HG03432 (cell line): ENCODE measurements at regions not wholly inside any gene's neighbourhood (a gene's known extent, or its start where the extent isn't known, plus 50 kb on each side); places are given as distances from the start of the nearest gene placed in this dataset.

Experiments
- ATAC-seq: cut with Tn5 transposase; IDR thresholded peaks from one replicate; pipeline ENCODE4 v1.9.1; 2021; ENCODE audit warnings: mild to moderate bottlenecking, moderate library complexity; ENCODE audit not compliant: unreplicated experiment

DNA sequence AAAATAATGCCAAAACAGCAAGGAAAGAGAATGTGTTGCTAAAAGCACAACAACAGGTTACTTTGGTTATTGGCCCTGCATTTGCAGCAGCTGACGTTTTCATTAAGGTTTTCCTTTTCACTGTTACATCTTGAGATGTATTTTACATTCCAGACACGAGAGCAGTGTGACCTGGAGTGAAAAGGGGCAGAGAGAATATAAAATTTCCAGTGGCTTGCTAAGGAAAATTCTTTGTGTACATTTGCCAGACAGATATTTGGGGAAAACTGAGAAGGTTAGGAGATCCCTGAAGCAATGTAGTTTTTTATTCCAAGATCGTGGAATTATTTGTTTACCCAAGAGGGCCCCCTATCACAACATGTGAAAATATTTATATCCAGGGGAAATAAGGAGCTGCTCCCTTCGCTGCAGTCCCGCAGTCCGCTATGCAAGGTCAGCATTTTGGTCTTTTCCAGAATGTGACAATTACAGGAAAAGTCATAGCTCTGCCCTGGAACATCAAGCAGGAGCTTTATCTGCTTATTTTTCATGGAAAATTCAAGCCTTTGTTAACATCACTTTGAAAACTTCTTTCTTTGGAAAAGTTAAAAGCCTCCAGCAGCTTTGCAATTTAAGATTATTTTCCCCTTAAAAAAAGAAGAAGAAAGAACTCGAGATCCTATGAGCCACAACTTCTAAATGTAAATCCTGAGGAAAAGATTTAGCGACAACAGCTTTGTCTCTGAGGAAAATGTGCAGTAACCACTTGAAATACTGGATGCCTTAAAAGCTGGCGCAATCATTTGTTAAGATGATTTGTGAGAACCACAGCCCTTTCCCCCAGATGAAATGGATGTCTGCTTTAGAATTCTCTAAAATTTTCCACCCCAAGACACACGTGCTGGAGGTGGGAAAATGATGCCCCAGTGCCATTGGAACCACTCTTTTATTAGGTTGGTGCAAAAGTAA lies 256.4 kb upstream of the TPM1 start:
- no peak for ATAC-seq

DNA sequence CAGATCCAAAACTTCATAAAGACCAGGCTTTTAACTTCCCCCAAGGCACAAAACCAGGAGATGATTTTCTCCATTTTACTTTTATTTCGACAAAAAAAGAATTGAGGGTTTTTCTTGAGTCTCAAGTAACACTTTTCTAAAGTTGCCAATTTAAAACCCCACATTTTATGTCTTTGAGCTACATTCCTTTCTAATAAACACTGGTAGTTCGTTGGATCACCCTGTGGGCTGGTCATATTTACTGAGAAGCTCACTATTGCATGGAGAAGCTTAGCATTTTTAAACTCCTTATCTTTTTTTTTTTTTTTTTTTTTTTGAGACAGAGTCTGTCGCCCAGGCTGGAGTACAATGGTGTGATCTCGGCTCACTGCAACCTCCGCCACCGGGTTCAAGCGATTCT lies 255.1 kb upstream of the TPM1 start:
- ATAC-seq = no peak

DNA sequence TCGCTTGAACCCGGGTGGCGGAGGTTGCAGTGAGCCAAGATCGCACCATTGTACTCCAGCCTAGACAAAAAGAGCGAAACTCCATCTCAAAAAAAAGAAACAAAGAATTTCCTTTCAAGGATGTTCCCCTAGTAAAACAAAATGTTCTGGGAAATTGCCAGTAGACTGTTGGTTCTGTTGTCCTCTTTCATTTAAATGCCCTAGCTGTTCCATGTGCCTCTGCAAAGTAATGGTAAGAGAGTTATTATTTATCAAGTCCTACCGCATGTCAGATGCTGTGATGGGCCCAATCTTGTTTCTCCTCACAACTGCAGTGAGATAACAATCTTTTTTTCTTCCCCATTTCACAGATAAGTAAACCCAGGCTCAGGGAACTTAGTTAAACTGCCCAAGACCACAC lies 254.3 kb upstream of the TPM1 start:
- ATAC-seq = no peak

DNA sequence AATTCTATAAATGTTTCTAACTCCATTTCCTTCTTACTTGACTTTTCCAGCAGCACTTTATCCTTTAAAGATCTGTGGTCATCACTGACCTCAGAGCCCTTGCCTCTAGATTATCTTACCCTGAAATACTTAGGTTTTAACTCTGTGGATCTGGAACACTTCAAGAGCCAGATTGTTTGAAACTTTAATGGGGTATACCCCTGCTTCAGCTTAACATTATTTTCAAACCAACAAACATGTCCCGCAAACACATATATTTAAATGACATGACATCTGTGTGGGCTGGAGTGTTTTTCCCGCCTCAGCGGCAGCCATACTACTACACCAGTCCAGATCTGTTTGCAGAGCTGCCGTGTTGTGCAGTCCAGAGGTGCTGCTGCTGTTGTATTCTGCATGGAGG lies 252.0 kb upstream of the TPM1 start:
- no peak for ATAC-seq

DNA sequence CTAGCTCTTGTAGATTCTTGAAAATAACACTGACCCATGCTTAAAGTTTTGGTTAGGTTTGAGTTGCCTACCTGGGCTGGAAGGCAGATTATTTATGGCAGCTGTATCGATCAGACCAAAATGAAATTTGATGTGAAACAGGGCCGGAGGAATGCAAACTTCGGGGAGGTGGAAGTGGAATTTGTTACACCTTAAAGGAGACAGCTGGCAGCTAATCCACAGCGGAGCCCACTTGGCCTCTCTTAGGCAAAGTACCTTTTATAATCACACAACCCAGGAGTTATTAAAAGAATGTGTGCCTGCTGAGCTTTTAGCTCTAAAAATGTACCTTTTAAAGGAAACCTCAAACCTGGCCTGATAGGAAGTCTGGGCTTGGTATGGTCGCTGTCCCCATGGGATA lies 250.9 kb upstream of the TPM1 start:
- no peak for ATAC-seq

DNA sequence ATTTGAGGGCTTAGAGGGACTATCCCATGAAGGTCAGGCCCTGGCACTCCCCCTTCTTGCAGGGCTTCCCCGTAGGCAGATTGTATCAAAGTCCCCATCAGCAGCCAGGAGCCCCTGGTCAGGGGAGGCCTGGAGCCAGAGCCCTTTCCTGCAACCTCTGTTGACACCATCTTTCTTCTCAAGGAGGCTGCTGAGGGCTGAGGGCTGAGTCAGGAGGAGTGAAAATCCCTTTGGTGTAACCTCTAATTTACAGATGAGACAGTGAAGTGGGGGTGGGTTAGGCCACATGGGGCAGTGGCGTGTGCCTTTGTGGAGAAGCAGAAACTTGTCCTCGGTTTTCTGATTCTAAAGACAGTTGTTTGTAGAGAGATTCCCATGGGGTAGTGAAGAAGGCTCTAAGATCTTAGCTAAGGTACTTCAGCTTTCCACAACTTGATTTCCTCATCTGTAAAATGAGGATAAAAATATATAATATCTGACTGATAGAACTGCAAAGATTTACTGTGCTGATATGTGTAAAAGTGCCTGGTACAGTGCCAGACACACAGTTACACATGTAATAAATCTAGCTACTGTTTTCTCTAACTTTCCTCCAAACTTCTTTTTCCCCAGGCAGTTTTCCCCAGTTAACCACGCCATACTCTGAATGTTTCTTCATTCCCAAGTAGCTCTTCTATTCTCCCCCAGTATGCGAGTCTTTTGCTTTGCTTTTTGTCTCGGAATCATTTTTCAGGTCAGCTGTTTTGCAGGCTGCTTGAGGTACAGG lies 249.4 kb upstream of the TPM1 start:
- no peak for ATAC-seq

DNA sequence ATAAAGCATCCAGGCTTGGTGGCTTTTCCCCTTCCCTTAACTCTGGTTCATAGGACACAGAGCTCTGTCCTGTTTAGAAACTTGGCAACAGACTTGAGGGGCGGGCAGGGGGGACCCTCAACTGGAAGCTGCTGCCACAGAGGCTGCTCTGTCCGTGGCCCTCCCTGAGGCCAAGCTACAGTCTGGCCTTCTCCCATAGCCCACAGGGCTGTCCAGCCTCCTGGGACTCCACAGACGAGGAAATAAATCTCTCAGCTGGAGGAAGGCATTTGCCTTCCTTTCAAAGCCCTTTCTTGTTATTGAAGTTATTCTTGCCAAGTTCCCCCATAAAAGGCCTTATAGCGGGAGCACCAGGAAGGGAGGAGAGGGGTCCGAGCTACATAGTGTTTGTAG lies 248.8 kb upstream of the TPM1 start:
- ATAC-seq = no peak

DNA sequence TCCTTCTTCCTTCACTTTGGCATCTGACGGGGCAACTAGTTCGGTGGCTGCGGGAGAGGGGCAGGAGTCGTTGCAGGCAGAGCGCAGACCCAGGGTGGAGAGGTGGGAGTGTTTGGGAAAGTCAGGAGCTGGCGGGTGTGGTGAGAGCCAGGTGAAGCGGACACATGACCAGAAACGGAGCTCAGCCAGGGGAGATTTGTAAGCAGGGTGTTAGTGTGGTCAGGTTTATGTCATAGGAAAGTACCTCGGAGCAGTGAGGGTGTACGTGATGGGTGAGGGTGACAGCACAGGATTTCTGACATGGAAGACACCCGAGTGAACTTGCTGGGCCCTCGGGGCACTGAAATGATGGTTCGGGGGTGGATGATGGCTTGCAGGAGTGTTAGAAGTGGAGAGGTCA lies 247.4 kb upstream of the TPM1 start:
- peak; percentile 57 for ATAC-seq

DNA sequence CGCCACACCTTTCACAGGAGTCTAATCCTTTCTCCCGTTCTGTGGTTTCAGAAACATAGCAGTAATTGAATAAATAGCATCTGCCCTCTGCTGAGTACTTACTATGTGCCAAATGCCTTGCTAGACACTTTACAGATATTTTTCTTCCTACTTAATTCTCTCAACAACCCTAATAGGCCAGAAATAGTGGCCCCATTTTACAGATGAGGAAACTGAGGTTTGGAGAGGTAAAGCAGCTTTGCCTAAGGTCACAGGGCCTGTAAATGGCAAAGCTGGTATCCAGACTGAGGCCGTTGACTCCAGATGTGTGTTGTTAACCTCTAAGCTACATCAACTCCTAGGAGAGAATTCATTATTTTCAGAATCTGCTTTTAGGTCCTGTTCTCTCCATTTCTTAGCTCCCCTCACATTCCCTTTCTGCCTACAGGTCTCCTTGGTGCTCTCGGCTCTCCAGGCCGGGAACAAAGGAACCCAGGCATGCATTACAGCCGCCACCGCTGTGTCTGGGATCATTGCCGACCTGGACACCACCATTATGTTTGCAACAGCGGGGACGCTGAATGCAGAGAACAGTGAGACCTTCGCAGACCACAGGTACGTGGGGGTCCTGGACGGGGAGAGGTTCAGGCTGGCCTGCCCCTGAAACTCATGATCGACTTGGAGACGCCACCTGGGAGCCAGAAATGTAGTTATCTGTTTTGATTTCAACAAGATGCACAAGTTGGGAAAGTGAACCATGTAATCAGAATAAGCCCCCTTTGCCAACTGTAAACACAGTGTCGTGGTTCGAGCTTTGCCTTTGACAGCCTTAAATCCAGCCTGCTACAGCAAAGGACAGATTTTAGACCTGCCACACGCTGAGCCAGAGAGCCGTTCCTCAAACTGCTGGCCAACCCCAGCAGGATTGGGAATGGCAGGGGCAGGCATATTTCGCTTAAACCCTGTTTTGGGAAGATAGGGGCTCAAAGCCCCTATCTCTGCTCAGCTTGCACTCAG lies 246.5 kb upstream of the TPM1 start:
- ATAC-seq = no peak

DNA sequence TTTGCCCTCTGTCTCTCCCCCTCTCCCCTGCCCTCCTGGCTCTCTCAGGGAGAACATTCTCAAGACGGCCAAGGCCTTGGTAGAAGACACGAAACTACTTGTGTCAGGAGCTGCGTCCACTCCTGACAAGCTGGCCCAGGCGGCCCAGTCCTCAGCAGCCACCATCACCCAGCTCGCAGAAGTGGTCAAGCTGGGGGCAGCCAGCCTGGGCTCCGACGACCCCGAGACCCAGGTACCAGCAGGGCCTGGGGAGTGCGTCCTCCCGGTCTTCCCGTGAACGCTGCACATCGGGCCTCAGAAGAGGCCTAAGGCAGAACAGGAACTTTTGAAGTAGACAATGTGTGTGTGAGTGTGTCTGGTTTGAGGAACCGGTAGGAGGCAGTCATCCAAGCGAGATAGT lies 245.4 kb upstream of the TPM1 start:
- ATAC-seq = no peak

DNA sequence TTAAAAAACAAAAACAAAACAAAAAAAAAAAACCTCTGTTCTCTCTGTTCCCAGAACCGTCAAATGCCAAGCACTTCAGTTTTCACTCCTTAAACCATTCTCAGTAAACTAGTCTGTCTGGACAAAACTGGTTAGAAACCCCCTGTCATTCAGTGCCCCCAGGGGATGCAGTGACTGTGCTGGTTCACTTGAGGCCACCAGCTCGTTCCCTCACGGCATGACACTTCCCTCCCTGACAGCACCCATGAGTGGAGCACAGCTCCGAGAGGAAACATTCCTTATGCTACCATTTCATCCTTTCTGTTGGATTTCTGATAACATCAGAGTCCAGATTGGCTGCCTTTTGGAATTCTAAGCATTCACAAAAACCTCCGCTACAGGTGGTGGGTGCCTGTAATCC lies 244.0 kb upstream of the TPM1 start:
- no peak for ATAC-seq

DNA sequence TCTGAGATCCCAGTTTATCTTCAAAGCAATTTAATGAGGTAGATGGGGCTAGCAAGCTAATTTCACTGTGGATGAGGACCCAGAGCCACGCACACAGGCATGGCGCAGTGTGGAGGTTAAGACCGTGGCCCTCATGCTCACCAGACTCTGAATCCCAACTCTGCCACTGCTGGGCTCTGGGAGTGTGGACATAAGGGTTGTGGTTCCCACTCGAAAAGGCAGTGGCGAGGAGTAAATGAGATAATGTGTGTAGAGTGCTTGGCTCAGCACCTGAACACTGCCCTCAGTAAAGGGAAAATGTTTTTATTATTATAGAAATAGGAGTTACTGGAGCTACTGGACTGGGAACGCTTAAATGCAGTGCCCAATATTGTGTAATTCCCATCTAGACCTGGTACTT lies 243.5 kb upstream of the TPM1 start:
- no peak for ATAC-seq

DNA sequence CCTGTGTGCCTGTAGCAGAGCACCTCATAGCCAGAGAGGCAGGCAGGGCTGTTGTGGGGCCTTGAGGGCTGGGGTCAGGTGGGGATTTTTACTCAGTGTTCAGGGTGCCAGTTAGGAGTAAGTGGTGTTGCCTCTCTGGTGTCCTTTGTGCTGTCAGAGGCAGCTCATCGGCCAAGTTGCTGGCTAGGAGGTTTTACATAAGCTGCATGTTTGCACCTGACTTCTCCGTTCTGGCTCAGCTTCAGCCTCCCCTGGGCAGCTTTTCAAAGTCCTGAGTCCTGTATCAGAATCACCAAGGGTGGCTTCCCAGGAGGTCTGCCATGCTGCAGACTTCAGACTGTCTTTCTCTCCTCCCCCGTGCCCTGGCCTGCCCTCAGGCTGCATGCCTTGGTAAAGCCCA lies 242.6 kb upstream of the TPM1 start:
- ATAC-seq = no peak

DNA sequence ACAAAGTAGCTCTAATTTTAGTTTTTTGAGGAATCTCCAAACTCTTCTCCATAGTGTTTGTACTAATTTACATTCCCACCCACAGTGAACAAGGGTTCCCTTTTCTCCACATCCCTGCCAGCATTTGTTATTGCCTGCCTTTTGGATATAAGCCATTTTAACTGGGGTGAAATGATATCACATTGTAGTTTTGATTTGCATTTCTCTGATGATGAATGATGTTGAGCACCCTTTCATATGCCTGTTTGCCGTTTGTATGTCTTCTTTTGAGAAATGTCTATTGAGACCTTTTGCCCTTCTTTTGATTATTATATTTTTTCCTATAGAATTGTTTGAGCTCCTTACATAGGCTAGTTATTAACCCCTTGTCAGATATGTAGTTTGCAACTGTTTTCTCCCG lies 239.9 kb upstream of the TPM1 start:
- ATAC-seq = no peak

DNA sequence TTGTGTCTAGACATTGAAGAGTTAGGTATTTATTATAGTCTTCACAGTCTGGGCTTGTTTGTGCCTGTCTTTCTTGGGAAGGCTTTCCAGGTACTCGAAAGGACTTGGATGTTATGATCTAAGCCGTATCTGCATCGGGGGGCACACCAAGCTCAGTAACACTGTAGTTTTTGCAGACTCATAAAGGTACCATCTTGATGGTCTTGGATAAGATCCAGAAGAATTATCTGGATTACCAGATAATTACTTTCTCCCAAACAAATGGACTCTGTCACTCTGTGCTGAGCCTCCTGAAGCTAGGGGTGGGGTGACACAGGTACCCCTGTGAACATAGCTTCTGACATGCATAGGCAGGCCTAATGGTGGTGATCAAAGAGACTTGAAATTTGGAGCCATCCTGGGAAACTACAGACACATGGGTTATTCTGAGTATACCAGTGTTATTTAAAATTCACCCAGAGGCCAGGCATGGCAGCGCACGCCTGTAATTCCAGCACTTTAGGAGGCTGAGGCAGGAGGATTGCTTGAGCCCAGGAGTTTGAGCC lies 238.6 kb upstream of the TPM1 start:
- ATAC-seq = no peak

DNA sequence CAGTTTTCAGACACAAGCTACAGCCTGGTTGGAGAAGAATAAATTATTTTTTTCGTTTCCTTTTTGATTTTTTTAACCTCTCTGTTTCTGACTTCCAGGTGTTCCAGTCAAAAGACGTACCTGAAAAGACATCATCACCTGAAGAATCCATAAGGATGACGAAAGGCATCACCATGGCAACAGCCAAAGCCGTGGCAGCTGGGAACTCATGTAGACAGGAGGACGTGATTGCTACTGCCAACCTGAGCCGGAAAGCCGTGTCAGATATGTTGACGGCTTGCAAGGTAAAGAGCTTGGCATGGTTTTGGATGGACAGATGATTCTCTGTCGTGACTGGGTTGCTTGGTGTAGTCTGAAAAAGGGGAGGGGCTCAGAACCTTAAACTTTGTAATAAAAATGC lies 237.0 kb upstream of the TPM1 start:
- no peak for ATAC-seq

DNA sequence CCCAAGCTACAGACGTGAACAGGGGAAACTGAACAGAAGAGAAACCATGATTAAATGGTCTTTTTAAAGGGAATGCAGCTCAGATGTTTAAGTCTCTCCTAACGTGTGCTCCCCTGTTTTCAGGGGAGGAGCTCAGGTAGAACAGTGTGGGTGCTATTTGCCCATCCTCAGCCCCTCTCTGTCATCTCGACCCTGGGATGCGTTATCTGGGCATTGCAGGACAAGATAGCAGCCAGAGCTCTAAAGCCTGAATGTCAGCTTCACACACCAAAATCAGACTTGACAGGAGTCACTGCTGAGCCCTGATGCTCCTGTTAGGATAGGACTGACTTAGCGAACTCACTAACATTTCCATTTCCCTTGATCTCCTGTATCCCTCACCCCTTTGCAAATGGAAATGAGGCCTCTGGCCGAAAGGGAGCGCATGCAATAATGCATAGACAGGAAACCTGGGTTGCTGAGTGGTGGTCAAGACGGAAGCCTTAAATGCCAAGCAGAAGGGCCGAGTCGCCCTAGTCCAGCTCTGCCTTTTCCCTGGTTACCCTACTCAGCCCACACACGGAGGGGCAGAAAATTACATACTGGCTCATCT lies 234.9 kb upstream of the TPM1 start:
- ATAC-seq = no peak

DNA sequence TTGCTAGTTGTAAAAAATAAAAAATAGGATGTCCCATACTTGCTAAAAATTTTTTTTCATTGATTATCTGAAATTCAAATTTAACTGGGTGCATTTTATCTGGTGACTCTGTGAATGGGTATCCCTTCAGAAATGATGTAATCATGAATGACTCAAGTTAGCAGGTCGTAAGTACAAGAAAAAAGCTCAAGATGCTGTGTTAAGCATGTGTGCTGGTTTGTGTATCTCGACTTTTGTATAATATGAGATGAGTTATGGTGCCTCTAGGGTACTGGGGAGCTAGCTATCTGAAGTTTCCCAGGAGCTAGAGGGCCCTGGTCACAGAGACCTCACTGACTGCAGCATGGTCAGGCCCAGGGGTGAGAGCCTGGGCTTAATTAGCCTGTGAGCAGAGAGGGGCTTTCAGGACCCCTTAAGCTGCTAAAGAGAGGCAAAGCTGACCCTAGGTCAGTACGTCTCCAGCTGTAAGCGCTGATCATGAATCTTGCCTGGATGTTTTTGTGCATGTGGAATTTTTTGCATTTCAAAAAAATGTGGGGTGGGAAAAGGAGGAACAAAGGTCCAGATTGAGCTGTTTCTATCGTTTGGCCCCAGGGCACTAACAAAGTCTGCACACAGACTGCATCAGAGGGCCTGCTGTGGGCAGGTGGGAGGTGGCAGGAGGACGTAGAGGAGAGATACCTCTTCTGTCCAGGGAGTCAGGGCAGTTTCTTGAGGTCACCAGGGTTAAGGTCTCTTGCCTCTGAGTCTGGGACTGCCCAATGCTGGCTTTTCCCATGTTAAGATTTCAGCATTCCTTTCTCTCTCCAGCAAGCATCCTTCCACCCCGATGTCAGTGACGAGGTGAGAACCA lies 233.2 kb upstream of the TPM1 start:
- no peak for ATAC-seq

DNA sequence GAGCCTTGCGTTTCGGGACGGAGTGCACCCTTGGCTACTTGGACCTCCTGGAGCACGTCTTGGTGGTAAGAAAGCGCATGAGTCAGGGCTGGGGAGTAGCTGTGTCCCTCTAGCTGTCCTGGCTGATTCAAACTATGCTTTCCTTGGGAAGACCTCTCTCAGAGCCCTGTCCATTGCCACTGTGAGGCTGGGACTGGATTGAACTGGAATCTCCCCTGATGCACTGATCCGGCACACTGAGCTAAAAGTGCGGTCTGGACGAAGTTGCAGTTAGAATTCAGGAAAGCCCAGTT lies 232.6 kb upstream of the TPM1 start:
- ATAC-seq = no peak

DNA sequence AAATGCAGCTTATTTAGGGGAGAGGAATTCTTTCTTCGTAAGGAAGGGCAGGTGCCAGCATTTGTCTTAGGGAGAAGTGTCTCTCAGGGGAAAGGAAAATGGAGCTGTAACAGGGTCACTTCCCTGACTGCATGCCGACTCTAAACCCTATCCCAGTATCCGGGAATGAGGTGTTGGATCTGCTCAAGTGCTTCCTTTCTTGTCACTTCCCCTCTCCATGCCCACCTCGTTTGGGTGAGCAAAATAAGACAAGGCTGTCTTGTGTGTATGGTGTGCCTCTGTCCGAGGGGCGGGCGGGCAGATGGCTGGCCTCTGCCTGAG lies 230.1 kb upstream of the TPM1 start:
- no peak for ATAC-seq
